Peyer's patch (tissue), 4 donors: ENCODE measurements at regions not wholly inside any gene's neighbourhood (a gene's known extent, or its start where the extent isn't known, plus 50 kb on each side); places are given as distances from the start of the nearest gene placed in this dataset.

ENCODE experiments used
- CTCF ChIP-seq, 6 experiments: fragments of 450-650 bp in 4 of 6; fragments of 200-600 bp in 2 of 6; sonication (generic) in 1 of 6; IDR thresholded peaks; one replicate each; pipeline ENCODE4 v1.5.1; 2017 to 2019; ENCODE audit warnings: antibody characterized with exemption in 6 of 6, mild to moderate bottlenecking in 3 of 6, moderate library complexity in 1 of 6
- POLR2A ChIP-seq, 2 donors: fragments of 450-650 bp; IDR thresholded peaks; one replicate each; pipeline ENCODE4 v1.5.1; 2017; ENCODE audit warnings: antibody characterized with exemption in 2 of 2, mild to moderate bottlenecking in 2 of 2, moderate library complexity in 2 of 2

- TF ChIP-seq POLR2A (IDR thresholded peaks at IDR 0.05) (no peak), CTCF (IDR thresholded peaks at IDR 0.05) (no peak)
Measured at GRCh38 chr14:37974421-37974820, 233.3 kb upstream of the SSTR1 start.
